ENCODE measurements at regions not wholly inside any gene's neighbourhood (a gene's known extent, or its start where the extent isn't known, plus 50 kb on each side); places are given as distances from the start of the nearest gene placed in this dataset.
"Not testable (repeated sequence)": the region's sequence is repeated elsewhere in the genome, so short reads cannot be mapped to it uniquely, and the experiment has no call there.

- DNase-seq = no peak
Observed at GRCh38 chr6:12480379-12480778, 190.2 kb downstream of the EDN1 start.

GRCh38 chr6:12481292-12481691, 191.1 kb downstream of the EDN1 start:
- DNase-seq = no peak

- DNase-seq = no peak
Observed at GRCh38 chr6:12481850-12482249, 191.7 kb downstream of the EDN1 start.

- no peak for DNase-seq
Observed at GRCh38 chr6:12482386-12483375, 192.5 kb downstream of the EDN1 start.

GRCh38 chr6:12483712-12484111, 193.6 kb downstream of the EDN1 start:
- no peak for DNase-seq

GRCh38 chr6:12484519-12484918, 194.4 kb downstream of the EDN1 start:
- no peak for DNase-seq

- DNase-seq = no peak
Observed at GRCh38 chr6:12485226-12485764, 195.1 kb downstream of the EDN1 start.

- no peak for DNase-seq
Observed at GRCh38 chr6:12485837-12486236, 195.7 kb downstream of the EDN1 start.

GRCh38 chr6:12490351-12490903, 200.3 kb downstream of the EDN1 start:
- no peak for DNase-seq

GRCh38 chr6:12490904-12491571, 200.9 kb downstream of the EDN1 start:
- DNase-seq = no peak

GRCh38 chr6:12492929-12493328, 202.8 kb downstream of the EDN1 start:
- DNase-seq = not testable (repeated sequence)

GRCh38 chr6:12493446-12493845, 203.3 kb downstream of the EDN1 start:
- no peak for DNase-seq

- DNase-seq = no peak
Observed at GRCh38 chr6:12494161-12494560, 204.0 kb downstream of the EDN1 start.

GRCh38 chr6:12501990-12502389, 211.8 kb downstream of the EDN1 start:
- DNase-seq = no peak

GRCh38 chr6:12504325-12504966, 212.1 kb upstream of the PHACTR1 start:
- no peak for DNase-seq

- no peak for DNase-seq
Observed at GRCh38 chr6:12505486-12505885, 211.1 kb upstream of the PHACTR1 start.

- no peak for DNase-seq
Observed at GRCh38 chr6:12506159-12506558, 210.4 kb upstream of the PHACTR1 start.

GRCh38 chr6:12507636-12508035, 208.9 kb upstream of the PHACTR1 start:
- no peak for DNase-seq

- DNase-seq = no peak
Observed at GRCh38 chr6:12508553-12508952, 208.0 kb upstream of the PHACTR1 start.

- DNase-seq = no peak
Observed at GRCh38 chr6:12509060-12509459, 207.5 kb upstream of the PHACTR1 start.

GRCh38 chr6:12516070-12516469, 200.5 kb upstream of the PHACTR1 start:
- DNase-seq = no peak

GRCh38 chr6:12522347-12522746, 194.2 kb upstream of the PHACTR1 start:
- no peak for DNase-seq

- DNase-seq = no peak
Observed at GRCh38 chr6:12523726-12524125, 192.8 kb upstream of the PHACTR1 start.
